ENCODE measurements at regions not wholly inside any gene's neighbourhood (a gene's known extent, or its start where the extent isn't known, plus 50 kb on each side); places are given as distances from the start of the nearest gene placed in this dataset.
A peak's percentile ranks its signal among the peaks of the same experiment; 100 is the strongest.

- DNase-seq: no peak
Observed at GRCh38 chr3:43783987-43784639, 93.4 kb downstream of the ABHD5 start.

DNA sequence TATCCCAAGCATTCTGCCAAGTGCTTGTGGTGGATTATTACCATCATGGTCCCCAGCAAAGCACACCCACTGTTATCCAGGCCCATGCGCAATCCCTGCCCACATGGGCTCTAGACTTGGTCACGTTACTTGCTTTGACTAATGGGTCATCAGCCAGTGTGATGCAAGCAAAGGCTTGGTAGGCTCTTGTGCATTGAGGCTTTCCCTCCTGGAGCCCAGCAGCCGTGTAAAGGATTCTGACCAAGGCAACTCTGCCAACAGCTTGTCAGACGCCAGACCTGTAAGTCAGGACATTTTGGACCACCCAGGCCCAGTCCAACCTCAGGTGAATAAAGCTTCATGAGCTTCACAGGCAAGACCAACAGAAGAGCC is 93.9 kb downstream of the ABHD5 start:
- DNase-seq: peak in 3 of 4 experiments; percentile 29 to 48 (median 30)

GRCh38 chr3:43785551-43785950 is 94.8 kb downstream of the ABHD5 start:
- no peak for DNase-seq

DNA sequence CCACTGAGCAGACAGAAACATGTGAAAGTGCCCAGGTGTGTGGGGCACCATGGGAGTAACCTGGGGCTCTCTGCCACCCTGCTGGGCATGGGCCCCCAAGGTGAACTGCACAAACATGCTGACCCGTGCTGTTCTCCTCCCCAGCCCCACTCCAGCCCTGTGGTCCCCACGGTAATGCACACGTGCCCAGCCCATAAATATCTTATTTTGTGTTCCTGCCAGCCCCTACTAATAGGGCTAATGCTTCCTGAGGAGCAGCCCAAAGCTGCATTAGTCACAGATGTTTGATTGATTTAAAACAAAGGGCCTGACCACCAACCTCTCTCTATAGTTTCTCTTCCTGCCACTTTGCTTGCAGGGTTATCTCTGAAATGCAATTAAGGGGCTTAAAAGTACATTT is 95.4 kb downstream of the ABHD5 start:
- DNase-seq: no peak

- no peak for DNase-seq
Observed at GRCh38 chr3:43786526-43787305, 96.0 kb downstream of the ABHD5 start.

DNA sequence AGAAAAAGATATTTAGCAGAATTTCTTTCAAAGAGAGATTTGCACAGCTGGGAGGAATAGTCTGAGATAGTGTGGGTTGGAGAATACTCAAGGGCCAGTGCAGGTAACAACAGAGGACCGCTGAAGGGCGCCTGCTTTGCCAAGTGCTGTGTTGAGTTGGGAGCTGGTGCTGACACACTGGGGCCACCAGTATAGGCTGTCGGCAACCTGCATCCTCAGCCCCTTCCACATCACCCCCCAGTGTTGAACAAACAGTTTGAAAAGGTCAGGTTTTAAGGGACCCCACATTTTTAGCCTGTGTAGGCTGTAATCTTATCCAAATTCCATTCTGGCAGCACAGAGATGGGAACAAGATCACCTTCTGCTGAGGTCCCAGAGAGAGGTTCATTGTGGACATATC is 96.6 kb downstream of the ABHD5 start:
- no peak for DNase-seq

GRCh38 chr3:43789028-43789427 is 98.3 kb downstream of the ABHD5 start:
- no peak for DNase-seq

DNA sequence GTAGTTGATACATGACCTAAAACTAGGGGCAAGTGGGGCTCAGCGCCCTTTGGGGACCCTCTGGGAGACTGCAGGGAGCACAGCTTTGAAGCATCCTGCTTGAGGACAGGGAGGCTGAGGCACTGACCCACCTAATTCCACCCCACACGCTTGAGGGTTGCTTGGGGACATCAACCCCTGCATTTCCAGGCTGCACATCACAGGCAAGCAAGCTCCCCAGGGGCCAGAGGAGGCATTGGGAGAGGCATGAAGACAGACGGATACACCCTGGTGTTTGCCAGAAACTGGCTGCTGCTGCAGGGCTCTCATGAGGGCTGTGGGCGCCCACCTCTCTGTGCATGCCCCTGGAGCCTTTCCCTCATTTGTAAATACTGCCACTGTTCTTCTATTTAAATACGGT is 99.3 kb downstream of the ABHD5 start:
- no peak for DNase-seq

DNA sequence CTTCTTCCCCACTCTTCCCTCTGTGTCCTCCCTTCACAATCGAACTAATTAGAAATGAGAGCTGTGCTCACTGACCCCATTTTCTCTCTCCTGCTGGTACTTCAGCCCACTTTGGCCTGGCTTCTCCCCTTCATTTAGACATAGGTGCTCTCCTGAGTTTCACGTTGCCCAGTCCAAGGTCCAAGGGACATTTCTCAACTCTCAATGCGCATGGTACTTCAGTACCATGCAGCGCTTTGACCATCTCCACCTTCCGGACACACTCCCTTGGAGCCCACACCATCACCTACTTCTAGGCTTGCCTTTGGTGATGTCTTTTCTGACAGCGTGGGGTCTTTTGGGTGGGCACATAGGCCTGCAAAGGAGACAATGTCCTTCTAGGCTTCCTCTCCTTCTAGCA is 99.7 kb downstream of the ABHD5 start:
- no peak for DNase-seq

GRCh38 chr3:43791246-43791645 is 100.5 kb downstream of the ABHD5 start:
- no peak for DNase-seq

GRCh38 chr3:43792904-43793303 is 102.2 kb downstream of the ABHD5 start:
- DNase-seq: peak in 3 of 4 experiments; percentile 18 to 34 (median 18)

DNA sequence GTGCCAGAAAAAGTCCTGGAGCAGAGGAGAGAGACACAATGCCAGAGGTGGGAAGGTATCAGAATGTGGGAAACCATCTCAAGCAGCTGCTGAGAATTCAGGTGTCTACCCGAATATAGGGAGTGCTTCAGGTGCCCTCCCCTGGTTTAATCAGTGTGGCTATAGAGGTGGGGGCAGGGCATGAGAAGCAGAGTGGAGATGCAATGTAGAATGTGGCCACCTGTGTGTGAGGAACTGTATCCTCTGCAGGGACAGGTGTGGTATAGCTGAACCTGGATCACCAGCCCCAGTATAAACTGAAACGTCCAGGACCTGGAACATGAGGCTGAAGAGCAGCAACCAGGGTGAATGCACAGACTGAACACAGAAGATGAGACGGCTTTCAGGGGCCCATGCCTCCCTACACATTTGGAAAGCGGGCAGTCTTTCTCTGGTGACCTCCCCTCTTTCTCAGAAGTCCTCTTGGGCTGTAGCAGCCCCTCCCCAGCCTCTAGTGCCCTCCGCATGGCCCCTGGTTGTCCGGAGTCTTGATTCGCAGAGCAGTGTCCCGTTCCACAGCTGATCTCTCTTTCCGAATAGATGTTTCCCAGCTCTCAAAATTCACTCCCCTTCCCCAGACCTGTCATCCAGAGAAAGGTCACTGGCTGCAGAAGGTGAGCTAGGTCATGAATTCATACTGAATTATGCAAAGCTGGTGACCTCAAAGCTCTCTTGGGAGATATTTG is 103.1 kb downstream of the ABHD5 start:
- no peak for DNase-seq

DNA sequence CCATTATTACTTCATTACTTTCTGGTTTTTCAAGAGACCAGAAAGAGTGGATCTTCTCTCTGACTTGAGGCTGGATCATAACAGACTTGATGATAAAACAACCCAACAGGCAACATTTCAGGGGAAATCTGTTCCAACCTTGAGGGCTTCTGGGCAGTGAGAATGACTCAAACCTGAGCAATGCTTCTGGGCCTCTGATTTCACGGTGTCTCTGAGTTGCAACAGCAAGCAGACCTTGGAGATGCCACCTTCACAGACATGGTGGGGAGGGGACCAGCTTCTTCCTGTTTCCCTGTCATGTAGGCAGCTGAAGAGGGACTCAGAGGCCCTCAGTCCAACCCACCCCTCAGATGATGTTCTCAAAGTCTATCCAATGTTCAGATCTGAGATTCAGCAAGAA is 104.0 kb downstream of the ABHD5 start:
- no peak for DNase-seq

- no peak for DNase-seq
Observed at GRCh38 chr3:43795491-43795890, 104.8 kb downstream of the ABHD5 start.

DNA sequence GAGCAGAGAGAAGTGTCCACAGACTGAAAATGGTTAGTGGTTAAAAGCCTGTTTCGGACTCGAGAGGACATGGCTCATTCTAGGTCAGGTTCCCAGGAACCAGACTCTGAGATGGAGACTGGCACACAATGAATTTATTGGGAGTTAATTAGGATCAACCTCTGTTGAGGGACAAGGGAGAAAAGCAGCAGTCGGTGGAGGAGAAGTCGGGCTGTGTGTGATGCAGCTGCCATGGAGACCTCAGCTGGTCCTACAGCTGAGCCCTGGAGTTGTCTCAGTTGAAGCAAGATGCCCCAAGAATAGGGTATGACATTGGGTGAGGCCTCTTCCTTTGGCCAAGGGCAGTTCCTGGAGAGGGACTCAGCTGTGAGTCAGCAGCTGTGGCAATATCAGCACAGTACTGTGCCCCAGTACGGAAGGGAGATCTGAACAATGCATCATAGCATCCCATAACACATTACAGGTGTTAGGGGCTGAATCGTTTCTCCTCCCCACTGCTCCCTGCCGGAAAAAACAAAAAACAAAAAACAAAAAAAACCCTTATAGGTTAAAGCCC is 105.4 kb downstream of the ABHD5 start:
- DNase-seq: no peak

GRCh38 chr3:43797794-43798193 is 107.1 kb downstream of the ABHD5 start:
- no peak for DNase-seq

- no peak for DNase-seq
Observed at GRCh38 chr3:43810797-43811196, 120.1 kb downstream of the ABHD5 start.

- no peak for DNase-seq
Observed at GRCh38 chr3:43814461-43814860, 123.7 kb downstream of the ABHD5 start.

- DNase-seq: no peak
Observed at GRCh38 chr3:43816372-43816771, 125.6 kb downstream of the ABHD5 start.

DNA sequence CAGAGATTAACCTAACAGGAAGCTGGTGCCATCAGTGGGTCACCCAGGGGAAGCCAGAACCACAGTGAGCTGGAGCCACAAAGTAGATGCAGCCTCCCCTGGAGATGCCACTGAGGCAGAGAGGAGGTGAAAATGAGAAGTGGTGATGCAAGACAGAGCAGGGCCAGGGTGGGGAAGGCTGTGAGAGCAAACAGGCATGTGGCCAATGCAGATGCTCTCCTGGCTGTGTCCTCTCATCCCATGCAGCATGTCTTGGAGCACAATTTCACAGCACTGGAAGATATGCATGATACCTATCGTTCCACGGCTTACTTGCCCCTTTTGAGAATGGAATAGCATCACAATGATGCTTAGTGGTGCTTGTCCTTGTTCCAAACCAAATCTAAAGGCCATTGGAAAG is 126.3 kb downstream of the ABHD5 start:
- no peak for DNase-seq

- DNase-seq: no peak
Observed at GRCh38 chr3:43817825-43818224, 127.1 kb downstream of the ABHD5 start.

DNA sequence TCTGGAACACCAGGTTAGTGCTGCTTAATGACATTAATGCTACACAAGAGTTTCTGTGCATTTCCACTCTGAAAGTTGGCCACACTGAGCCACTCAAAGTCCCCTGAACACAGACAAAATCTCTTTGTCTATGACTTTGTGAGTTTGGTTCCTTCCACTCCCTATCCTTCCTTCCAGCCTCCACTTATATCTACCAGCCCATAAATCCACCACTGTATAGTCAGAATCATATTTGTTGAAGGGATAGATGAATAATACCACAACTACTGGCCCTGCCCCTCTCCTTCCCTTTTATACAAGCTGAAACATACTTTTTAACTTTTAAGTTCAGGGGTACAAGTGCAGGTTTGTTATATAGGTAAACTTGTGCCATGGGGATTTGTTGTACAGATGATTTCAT is 127.5 kb downstream of the ABHD5 start:
- DNase-seq: no peak

GRCh38 chr3:43838009-43838758 is 147.4 kb downstream of the ABHD5 start:
- DNase-seq: no peak
